Activated naive CD4-positive, alpha-beta T cell treated with anti-CD3 and anti-CD28 coated beads, Interleukin-2, amount 50 U/mL, for 16 hours (primary cell): ENCODE measurements at regions not wholly inside any gene's neighbourhood (a gene's known extent, or its start where the extent isn't known, plus 50 kb on each side); places are given as distances from the start of the nearest gene placed in this dataset.
"Not testable (repeated sequence)": the region's sequence is repeated elsewhere in the genome, so short reads cannot be mapped to it uniquely, and the experiment has no call there.

Experiments used
- DNase-seq: peaks from one replicate; pipeline ENCODE4 v3.0.0-alpha.2; 2020

DNA sequence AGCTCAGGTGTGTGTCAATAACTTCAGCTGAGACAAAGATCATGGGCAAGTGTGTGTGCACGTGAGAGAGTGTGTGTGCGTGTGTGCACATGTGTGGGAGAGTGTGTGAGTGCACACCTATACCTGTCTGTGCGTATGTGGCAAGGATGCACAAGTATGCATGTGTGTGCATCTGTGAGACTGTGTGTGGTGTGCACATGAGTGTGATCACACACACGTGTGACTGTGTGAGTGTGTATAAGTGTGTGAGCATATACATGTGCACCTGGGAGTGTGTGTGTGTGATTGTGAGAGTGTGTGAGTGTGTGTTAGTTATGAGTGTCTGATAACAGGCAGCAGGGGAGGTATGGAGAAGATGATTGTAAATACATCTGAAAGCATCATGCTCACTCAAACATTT is 657.3 kb upstream of the PFKP start:
- DNase-seq, result no peak

DNA sequence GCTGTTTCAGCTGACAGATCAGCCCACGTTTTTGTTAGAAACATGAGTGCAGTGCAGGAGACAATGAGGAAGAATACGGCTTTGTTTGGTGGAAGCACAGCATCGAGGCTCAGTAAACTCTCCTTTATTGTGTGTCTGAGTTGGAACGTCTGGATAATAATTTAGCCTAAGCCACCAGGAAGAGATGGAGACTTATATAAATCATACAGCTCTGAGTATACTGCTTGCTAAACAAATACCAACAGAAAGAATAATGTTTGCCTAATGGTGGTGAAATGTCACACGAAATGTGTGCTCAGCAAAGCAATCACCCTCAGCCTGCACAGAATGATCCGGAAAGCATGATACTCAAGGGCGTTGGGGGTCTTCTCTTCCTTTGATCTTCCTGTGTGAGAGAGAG is 664.1 kb upstream of the ADARB2 start:
- no peak for DNase-seq

DNA sequence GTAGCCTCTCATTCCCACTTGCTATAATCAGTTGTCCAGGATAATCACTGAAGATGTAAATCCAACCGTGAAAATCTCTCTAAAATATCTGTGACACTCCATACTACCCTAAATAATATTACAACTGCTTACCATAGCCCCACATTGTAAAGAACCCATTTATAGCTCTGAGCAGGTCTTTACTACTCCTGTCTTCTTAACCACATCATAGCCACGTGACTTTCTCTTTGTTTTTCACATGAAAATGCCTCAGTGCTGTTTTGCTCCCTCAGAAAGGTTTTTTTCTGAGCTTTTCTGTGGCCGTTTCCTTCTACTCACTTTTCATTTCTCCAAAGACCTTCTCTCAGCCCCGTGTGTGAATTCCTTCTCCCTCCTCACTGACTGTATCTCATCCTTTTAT is 662.2 kb upstream of the ADARB2 start:
- no peak for DNase-seq

DNA sequence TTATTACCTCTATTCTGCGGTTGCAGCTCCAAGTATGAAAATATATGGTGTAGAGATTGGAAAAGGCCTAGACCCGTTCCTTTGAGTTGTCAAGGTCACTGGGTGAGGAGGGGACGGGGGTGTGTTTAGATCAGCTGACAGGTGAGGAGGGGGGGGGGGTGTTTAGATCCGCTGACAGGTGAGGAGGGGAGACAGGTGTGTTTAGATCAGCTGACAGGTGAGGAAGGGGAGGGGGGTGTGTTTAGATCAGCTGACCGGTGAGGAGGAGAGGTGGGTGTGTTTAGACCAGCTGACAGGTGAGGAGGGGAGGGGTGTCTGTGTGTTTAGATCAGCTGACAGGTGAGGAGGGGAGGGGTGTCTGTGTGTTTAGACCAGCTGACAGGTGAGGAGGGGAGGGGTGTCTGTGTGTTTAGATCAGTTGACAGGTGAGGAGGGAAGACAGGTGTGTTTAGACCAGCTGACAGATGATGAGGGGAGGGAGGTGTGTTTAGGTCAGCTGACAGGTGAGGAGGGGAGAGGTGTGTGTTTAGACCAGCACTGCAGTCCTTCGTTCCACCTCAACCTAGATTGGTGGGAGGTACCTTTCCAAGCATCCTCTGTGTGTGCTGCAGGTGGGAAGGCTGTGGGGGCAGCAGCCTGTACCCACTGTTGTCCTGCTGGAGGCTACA is 655.0 kb upstream of the ADARB2 start:
- DNase-seq, result no peak

DNA sequence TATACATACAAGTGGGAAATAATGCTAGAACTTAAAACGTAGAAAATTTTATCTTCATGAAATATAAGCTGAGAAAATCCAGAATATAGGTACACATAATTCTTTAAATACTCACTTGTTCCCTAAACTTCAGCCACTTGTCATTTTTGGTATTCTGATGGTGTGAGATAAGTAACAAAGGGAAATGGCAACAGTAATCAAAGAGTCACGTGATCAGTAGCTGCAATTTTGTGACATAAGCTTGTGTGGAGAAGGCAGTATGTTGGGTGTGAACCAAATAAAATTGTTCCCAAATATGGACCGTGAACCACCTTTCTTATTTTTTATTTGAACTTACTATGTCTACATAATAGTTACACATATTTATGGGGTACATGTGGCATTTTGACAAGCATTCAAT is 650.3 kb upstream of the ADARB2 start:
- no peak for DNase-seq

DNA sequence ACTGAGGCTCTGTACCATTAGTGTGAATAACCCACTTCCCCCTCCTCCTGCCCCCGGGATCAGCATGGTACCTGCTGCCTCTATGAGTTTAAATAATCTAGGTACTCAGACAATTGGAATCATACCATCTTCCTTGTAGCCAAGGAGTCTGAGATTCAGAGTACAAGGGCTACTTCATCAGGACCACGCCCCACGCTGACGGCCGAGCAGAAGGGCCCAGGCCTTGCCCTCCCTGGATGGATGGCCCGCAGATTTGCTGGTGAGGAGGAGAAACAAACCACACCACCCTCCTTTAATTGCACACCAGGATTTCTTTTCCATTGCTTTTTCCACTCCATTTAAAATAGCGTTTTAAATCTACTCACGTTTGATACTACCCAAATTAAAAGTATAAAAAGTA is 649.9 kb upstream of the ADARB2 start:
- DNase-seq, result no peak

DNA sequence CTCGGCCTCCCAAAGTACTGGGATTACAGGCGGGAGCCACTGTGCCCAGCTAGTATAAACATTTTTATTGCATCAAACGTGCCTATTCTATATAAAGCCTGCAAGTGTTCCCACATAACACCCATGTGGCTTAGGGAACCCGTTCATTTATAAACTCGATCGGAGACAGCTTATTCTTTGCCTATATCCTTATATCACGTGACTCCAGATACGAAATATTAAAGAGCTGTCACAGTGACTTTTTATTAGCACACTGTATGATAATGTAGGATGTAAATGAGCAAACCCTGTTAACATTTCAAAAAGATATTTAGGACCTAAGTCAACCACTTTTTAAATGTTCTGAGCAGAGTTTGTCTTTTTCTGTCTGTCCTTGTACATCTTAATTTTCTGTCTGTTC is 642.9 kb upstream of the ADARB2 start:
- DNase-seq, result no peak

DNA sequence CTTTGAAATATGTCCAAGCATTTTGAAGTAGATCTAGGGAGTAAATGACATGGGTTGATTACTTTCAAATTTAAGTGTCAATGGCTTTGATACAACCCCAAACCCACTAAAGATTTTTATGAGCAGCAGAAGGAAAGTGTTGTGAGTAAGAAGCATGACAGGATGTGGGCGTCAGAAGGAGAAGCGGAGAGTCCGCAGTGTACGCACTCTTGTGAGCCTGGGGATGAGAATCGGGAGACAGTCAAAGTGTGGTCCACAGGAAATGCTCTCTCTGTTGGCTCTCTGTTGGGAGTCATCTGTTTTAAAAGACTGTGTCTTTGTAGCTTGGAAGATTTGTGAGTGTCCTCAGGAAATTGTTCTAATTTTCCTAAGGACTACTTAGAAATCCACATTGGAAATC is 629.8 kb upstream of the ADARB2 start:
- DNase-seq, result no peak

DNA sequence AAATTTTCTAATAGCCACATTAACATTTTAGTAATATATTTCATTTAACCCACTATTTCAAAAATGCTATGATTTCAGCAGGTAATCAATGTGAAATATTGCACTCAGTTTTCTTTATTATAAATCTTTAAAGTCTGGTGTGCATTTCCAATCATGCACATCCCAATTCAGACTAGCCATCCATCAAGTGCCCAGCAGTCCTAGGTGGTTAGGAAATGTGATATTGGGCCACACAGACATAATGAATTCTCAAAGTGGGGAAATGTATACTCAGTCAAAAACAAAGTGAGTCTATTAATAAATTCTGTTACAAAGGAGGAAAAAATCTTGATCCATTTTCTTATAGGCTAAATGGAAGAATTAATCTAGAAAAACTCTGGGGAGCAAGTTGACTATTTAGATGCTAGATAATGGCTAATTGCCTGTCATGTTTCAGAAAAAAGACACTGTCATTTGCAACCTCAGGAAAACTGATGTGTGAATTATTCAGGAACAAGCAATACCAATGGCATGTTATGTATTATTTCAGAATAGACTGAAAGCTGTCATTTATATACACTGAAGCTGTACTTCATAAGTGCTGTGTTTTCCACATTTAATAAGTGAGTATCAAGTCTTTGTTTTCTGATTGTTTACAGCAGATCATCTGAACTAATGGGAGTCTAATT is 629.1 kb upstream of the ADARB2 start:
- no peak for DNase-seq

DNA sequence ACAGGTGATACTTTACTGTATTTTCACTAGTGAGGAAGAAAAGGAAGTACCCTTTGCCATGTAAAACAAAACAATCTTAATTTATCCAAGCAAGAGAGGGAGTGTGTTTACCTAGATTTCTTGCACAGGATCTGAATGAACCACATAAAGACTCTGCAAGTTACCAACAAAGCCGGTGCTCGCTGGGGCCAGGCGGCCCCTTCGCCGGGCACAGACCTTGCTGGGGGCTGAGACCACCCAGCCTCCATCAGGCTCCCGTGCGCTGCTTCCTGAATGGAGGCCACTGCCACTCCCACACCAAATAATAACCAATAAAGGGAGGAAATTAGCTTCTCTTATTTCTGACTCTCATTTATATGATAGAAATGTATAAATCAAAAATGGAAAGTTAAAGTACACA is 625.0 kb upstream of the ADARB2 start:
- DNase-seq, result no peak

DNA sequence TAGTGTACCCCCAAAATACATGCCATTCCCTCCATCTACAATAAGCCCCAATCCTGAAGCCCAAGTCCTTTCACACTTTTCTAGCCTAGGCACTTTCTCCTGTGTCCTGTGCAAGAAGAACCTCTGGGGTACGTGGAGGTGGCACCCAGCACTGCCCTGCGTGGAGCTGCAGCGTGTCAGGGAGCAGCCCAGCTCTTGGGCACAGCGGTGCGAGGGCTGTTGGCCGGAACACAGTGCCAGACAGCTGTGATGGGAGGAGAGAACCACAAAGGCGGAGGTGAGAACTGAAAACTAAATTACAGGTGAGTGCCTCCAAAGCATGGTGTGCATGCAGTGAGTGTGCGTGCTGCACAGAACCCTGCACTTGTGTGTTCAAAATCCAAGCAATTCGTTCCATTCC is 621.3 kb upstream of the ADARB2 start:
- DNase-seq, result no peak

DNA sequence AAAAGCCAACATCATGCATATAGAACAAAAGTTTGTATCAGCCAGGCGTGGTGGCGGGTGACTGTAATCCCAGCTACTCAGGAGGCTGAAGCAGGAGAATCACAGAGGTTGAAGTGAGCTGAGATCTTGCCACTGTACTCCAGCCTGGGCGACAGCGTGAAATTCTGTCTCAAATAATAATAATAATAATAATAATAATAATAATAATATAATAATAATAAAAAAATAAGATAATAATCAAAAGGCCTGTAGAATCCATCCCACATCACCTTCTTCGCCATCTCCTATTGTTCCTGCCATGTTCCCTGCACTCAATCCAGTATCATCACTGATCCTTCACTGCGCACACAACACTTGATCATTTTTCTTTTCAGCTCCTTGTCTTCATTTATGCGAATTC is 619.3 kb upstream of the ADARB2 start:
- no peak for DNase-seq

DNA sequence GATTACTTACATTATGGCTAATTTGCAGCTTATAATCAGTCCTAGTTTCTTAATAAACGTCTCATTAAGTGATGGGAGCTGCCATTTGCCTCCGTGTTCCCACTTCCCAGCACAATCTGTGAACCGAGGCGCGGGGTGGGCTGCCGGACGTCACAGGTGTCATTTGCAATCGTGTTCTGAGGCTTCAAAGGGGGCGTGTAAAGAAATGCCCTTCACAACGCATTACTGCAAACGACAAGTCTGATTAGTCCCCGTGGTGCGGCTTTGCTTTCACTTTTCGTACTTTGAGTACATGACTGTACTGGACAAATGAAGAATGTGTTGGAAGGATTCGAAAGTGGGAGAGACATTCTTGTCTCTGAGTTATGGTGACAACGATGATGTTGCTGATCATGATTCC is 614.2 kb upstream of the ADARB2 start:
- DNase-seq, result no peak

DNA sequence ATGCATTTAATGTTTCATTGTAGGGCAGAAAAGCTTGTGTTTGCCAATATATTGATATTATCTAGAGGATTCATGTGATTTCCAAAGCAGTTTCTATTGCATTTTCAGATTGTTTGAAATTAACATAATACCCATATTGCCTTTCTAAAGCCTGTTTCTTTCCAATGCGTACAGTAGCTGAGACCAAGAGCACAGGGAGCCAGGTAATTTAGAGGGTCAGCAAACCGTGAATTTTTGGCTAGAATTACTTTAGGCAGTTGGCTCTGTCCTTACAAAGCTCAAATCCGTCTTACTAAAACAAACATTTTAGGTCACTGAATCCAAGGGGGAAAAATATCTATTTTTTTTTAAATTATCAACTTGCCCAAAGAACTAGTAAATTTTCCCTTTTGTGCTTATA is 604.9 kb upstream of the ADARB2 start:
- no peak for DNase-seq

DNA sequence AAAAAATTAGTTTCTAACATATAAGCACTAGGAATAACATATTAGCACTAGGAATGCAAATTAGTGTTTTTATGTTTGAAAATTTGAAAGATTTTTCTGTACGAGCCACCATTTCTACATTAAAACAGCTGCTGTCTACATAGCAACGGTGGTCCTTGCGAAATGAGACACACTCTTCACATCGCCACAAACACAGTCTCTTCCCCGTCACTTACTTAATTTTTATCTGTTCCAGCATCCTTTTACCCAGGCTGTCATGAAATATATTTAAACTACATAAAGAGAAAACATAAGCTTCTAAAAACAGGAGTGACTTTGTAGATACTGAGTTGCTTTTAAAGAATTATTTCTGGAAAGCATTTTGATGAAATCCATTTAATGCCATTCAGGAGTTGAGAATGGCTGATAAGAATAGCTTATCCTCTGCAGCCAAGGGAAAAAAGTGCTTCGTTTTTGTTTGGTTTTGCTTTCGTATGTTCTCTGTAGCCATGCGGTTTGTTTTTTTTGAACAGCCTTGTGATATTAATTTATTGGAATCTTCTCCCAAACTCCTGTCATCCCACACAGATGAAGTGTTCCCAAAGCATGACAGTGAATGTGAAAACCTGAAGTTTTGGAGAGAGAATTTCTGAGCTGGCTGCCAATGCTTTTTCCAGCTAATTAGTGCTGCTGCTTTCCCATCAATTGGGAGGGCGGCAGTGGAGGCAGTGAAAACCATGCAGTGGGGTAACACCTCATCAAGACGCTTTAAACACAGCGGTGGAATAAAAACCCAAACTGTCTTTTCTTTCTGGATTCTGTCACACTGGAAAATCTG is 603.7 kb upstream of the ADARB2 start:
- no peak for DNase-seq

DNA sequence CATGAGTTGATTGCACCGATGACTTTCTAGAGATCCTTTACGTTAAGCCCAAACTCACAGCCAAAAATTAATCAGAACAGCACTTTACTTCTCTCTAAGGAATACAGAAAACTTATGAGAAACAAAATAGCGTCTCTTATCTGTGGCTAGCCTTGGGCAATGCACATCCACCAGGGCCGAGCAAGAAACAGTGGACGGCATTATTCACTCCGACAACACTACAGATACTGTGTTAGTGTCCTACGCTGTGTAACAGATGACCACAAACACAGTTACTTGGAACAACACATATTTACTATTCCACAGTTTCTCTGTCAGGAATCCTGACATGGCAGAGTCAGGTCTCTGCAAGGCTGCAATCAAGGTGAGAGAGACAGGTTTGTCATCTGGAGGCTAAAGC is 598.3 kb upstream of the ADARB2 start:
- DNase-seq, result no peak

DNA sequence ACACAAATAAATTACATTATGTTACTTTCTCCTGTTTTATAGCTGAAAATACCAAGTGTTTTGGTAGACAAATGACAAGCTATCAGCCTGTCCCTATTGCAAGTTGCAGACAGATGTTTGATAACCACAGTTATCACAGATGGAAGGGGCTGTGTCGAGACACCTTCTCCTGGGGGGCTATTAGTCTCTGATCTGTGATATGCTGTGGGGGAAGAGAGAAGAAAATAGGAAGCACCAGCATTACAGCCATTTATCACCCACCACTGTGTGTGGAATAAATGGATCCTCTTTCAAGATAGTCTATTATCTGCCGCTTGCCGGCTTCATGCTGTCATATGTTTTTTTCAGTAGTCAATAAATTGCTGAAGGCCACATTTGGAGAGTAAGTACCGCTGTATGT is 597.2 kb upstream of the ADARB2 start:
- no peak for DNase-seq

DNA sequence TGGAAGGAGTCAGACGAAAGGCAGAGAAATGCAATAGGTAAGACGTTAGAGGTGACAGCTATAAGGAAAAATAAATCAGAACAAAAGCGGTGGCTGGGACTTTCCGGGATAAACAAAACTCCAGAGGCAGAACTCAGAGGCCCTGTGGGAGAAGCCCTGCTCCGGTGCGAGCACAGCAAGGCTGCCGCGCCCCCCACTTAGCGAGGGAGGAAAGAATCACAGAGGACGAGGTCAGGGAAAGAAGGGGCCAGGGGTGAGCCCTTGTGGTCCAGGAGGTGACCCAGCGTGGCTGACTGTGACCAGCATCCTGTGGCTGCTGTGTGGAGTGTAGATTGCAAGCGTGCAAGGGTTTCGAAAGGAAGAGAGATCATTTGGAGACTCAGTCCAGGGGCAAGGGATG is 591.8 kb upstream of the ADARB2 start:
- DNase-seq, result no peak

DNA sequence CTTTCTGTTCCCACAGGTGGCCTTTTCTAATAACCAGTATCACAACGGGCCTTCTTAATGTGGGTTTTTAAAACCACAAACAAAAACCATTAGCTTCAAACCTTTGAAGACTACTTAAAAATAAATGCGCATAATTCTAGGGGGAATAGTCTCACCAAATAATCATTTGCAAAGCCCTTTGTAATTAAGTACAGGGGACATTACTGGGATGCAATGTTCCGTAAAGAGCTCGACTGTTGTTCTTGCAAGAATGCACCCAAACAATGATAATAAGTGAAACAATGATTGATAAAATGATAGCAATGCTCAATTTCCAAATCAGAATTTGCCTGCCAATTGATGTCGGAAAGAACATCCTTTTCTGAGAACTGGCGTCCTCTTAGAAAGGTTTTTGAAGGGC is 589.1 kb upstream of the ADARB2 start:
- no peak for DNase-seq

DNA sequence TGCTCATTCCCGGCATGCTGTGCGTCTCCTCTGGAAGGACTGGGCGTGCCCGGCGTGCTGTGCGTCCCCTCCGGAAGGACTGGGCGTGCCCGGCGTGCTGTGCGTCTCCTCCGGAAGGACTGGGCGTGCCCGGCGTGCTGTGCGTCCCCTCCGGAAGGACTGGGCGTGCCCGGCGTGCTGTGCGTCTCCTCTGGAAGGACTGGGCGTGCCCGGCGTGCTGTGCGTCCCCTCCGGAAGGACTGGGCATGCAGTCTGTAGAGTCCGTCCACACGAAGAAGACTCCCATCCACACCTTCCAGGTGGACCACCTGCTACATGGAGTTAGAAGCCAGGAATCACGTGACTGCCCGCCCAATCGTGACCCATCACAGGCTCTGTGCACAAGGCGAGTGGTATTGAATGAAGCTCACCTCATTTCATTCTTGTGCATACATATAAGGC is 577.7 kb upstream of the ADARB2 start:
- DNase-seq, result not testable (repeated sequence)

DNA sequence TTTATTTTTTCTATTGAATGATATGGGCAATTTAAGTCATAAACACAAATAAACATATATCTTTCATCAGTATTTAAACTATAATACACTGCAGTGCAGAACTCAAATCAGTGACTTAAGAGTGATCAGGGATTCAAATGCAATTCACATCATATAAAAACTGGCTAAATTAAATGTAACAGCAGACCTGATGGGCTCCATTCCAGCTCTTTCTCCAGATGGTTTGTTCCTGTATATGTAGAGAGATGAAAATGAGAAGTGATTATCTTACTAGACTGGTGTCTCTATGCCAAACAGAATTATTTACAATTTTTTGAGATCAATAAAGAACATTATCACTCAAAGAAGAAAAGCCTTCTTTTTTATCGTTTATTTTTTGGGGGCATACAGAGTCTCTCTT is 568.8 kb upstream of the ADARB2 start:
- DNase-seq, result no peak

DNA sequence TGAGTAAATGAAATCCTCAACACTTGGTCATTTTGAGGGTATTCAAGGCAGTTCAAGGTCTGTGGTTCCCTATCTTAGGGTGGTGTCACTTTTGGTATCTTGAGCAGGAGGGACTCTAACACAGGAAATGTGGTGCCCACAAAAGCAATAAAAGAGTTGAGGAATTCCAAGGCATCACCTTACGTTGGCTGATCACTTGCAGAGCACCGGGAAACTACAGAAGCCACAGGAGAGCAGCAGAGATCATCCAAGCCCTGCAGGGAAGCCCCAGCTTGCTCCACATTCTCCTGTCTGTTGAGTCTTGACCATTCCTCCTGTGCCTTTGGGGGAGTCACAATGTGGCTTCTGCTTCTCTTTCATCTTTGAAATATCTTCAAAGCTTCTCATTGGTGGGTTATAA is 565.8 kb upstream of the ADARB2 start:
- no peak for DNase-seq

DNA sequence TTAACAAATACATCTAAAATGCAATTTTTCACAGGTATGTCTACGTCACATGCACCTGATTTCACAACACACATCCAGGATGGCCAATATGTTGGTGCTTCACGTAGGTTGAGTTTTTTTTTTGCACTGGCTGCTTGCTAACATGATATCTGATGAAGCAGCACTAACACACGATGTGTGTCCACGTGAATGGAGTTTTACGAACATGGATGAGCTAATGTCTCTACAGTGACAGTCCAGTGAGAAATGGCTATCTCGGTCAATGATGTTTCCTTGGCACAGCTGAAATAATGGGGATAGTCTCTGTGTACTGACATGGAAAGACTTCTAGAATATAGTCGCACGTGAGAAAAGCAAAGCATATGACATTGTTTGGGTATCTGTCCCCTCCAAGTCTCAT is 563.9 kb upstream of the ADARB2 start:
- no peak for DNase-seq

DNA sequence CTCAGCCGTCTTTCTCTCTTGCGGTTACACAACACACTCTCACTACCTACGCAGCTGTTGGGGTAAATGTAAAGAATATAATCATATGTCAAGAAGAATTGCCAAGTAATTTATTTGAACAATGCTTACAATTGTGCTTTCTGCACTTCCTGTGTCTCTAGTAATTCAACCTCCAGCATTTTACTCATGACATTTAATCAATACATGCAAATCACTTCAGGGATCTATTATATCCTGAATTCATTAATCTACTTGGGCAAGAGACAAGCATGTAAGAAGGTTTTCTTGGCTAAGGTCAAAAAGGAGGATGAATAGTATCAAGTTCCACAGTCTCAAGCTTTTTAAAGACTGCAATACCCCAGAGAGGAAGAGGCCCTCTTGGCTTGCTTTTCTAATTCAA is 562.9 kb upstream of the ADARB2 start:
- DNase-seq, result no peak
